HEK293T (cell line): ENCODE measurements at regions not wholly inside any gene's neighbourhood (a gene's known extent, or its start where the extent isn't known, plus 50 kb on each side); places are given as distances from the start of the nearest gene placed in this dataset.

Experiments used
- ELF4 ChIP-seq: fragments of 450-650 bp; IDR thresholded peaks from 2 replicates; pipeline ENCODE4 v1.6.1; 2017; ENCODE audit warnings: antibody characterized with exemption
- LEF1 ChIP-seq: fragments of 450-650 bp; IDR thresholded peaks from 2 replicates; pipeline ENCODE4 v1.6.1; 2017; ENCODE audit warnings: mild to moderate bottlenecking, borderline replicate concordance
- SUZ12 ChIP-seq: fragments of 450-650 bp; IDR thresholded peaks from 2 replicates; pipeline ENCODE4 v1.6.1; 2016; ENCODE audit warnings: mild to moderate bottlenecking
- TARDBP ChIP-seq: fragments of 450-650 bp; IDR thresholded peaks from 2 replicates; pipeline ENCODE4 v1.6.1; 2016
- ZNF384 ChIP-seq: fragments of 450-650 bp; IDR thresholded peaks from 2 replicates; pipeline ENCODE4 v1.6.1; 2016

- no peak for TF ChIP-seq SUZ12
- no peak for TF ChIP-seq ZNF384
- TF ChIP-seq LEF1: no peak
- TF ChIP-seq ELF4: no peak
- TF ChIP-seq TARDBP: no peak
Measured at GRCh38 chr1:55864251-55864650, 649.1 kb upstream of the USP24 start.
